Nucleus accumbens (tissue), 56 donors: ENCODE measurements at regions not wholly inside any gene's neighbourhood (a gene's known extent, or its start where the extent isn't known, plus 50 kb on each side); places are given as distances from the start of the nearest gene placed in this dataset.
A peak's percentile ranks its signal among the peaks of the same experiment; 100 is the strongest.

Experiments
- DNase-seq, 56 donors: peaks; one replicate each; lab custom pipeline; 2025; lab: John Stamatoyannopoulos, UW

DNA sequence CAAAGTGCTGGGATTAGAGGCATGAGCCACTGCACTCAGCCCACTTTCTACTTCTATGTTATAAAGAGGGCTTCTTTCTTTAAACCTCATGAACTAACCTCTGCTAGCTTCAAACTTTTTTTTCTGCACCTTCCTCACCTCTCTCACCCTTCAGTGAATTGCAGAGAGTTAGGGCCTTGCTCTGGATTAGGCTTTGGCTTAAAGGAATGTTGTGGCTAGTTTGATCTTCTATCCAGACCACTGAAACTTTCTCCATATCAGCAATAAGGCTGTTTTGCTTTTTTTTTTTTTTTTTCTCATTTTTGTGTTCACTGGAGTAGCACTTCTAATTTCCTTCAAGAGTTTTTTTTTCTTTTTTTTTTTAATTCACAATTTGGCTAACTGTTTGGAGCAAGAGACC, 216.4 kb upstream of the MAP3K1 start:
- no peak for DNase-seq

GRCh38 chr5:56596155-56596554, 219.2 kb upstream of the MAP3K1 start:
- DNase-seq = no peak

DNA sequence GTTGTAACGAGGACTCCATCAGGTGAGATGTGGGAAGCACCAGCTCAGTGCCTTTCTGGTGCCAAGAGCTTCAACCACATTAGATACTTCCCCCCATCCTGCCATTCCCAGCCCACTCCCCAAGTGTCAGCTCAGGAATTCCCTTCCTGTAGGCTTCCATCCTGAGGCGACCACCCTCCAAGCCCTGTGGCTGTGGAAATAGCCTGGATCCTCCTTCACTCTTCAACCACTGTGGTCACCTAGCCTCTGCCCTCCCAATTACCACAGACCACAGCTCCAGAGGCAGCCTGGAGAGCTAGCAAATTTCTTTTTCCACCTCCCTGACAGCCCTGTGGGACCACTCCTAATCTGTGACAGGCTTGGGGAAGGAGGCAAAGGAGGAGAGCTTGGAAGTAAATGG, 219.8 kb upstream of the MAP3K1 start:
- DNase-seq = no peak

GRCh38 chr5:56594792-56595191, 220.6 kb upstream of the MAP3K1 start:
- no peak for DNase-seq

DNA sequence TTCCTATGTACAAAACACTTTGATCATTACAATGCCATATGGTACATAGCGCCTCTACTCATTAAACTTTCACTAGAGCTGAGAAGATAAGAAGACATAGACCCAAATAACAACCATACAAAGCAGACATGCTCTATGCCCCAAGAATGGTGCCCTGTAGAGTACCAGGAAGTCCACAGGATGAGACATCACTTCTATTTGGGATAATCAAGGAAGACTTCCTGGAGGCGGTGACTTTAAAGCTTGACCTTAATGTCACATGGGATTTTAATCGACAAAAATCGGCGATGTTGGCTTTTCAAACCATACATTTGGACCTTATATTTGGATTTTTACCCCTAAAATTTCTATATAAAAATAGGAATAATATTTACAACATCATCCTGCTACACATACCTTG, 224.3 kb upstream of the MAP3K1 start:
- no peak for DNase-seq

DNA sequence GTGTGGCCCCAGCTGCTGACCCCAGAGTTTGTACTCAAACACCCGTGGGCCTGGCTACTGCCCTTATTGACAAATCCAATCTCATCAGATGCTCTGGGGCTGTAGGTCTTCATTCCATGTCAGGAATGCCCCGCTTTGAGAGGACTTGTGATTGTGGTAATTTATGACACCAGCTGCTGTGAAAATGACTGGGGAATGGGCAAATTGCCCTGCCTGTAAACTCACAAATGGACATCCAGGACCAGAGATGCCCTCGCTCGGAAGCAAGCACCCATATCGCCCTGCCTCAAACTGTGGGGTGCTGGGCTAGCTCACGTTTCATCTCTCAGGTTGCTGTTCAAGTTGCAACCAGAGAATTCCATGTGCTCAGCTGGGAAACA, 225.9 kb upstream of the MAP3K1 start:
- DNase-seq = no peak

GRCh38 chr5:56588636-56589480, 226.5 kb upstream of the MAP3K1 start:
- DNase-seq = no peak

DNA sequence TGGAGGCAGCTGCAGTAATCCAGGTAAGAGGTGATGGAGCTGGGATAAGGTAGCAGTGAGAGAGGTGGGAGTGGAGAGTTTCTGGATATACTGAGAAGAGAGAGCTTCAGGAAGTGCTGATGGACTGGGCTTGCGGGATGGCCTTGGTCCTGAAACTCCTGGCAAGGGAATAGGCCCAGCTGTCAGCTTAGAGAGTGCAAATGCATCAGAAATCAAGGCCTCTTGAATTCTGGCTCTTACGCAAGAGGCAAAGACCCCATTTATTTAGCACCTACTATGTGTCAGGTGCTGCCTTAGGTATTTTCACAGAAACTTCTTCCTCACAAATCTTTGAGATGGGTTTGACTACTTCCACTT, 227.2 kb upstream of the MAP3K1 start:
- DNase-seq = no peak

- DNase-seq = no peak
These were observed 227.8 kb upstream of the MAP3K1 start for GRCh38 chr5:56587381-56588130.

GRCh38 chr5:56585999-56586691, 229.2 kb upstream of the MAP3K1 start:
- DNase-seq = peak in 1 of 56 donors; percentile 22

DNA sequence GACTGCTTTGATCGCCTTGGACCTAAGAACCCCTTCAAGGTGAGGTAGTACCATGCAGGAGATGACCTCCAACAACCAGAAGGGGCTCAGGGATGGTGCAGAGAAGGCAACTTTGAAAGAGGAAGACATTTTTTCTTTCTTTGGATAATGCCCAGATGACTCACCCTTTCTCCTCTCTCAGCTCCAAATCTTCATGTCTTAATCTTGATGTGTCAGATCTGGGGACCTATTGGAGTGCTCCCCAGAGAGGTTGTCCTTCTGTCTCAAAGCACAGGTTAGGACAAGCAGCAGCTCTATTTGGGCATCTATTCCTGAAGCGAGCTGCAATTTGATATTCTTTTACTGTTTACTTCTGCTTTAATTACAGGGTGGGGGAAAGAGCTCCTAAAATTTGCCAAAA, 229.9 kb upstream of the MAP3K1 start:
- DNase-seq = no peak

- no peak for DNase-seq
These were observed 233.9 kb upstream of the MAP3K1 start for GRCh38 chr5:56581426-56581825.

DNA sequence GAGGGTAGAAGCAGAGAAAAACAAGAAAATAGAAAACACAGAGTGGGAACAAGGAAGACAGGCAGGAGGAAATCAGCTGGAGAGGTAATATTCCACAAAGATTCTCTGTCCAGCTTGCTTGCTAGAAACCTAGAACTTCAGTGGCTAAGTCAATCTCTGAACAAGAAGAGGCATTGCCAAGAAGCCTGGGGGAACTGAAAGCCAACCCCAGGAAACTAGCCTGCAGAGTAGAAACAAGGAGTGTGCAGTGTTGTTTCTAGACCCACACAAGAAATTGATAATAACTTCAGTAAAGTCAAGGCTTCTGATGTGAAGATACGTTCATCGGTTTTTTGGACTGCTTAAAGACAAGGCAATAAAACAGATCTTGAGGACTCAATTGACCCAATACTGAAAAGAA, 234.5 kb upstream of the MAP3K1 start:
- DNase-seq = no peak

GRCh38 chr5:56575821-56576220, 239.5 kb upstream of the MAP3K1 start:
- no peak for DNase-seq

DNA sequence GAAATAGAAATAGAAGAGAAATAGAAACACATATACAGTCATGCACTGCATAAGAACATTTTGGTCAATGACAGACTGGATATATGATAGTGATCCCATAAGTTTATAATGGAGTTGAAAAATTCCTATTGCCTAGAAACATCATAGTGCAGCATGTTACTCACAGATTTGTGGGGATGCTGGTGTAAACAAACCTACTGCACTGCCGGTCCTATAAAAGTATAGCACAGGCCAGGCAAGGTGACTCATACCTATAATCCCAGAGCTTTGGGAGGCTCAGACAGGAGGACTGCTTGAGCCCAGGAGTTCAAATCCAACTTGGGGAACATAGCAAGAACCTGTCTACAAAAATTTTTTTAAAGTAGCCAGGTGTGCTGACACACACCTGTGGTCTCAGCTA, 240.6 kb upstream of the MAP3K1 start:
- no peak for DNase-seq

DNA sequence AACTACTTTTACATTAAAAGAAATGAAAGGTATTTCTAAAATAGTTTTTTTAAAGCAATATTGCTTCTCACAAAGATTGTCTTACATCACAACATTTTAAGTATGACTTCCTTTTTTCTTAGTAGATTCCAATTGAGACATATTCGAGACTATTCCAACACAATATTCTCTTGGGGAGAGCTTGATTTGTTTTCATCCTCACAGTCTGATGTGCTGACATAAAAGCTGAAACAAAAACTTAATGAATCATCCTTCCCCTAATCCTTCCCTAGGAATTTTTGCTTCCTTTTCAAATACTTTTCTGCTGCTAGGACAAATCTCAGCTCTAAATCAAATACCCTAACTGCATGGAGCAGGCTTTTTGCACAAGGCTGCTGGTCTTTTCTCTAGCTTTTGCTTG, 245.8 kb upstream of the MAP3K1 start:
- no peak for DNase-seq

GRCh38 chr5:56569076-56569475, 246.3 kb upstream of the MAP3K1 start:
- no peak for DNase-seq

DNA sequence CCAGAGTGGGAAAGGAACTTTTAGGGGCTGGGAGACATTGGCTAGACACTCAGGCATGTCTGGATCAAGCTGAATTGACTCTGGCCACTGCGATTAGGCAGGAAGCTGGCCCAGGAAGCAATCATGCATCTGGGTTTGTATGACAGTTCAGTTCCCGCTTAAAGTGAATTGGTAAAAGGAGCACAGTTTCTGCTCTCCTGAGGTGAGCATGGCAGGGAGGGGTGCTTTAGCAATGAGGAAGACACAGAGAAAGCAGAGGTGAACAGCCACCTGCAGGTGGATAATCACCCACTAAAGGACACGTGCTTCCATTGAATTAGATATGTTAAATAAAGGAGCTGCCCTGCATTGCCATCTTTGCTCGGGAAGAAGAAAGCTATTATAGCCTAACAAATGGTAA, 248.1 kb upstream of the MAP3K1 start:
- no peak for DNase-seq

DNA sequence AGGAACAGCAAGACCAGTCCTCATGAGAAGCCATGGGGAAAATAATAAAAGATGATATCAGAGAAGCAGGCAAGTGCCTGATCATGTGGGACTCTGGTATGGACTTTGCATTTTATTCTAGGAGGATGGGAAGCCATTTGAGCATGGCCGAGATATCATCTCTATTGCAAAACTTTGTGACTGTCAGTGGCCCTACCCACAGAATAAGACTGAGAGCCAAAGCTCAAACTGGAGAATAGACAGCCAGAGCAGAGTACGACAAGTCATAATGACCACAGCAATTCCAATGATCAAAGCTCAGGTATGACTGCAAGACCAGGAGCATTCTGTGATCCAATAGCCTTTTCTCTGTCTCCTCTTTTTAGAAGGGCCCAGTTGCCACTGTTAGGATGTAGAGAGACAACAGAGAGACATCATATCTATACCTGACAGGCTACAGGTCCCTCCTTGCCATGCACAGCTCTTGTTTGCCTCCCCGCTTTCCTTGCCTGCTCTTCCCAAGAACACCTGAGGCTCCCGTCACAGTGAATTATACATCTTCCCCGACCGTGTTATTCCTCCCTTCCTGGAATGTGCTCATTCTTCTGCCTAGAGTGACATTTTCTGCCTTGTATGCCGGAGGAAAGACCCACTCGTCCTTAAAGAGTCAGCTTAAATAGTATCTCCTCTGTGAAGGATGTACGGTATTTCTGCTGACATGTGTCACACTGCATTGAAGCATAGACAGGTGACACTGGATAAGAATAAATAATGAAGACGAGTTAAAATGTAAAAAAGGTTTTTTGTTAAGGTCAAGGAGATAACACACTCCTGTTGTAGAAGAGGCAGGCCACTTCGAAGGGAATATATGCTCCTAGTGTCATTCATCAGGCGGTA, 248.7 kb upstream of the MAP3K1 start:
- DNase-seq = no peak

- no peak for DNase-seq
These were observed 249.7 kb upstream of the MAP3K1 start for GRCh38 chr5:56565644-56566043.

GRCh38 chr5:56565283-56565615, 250.1 kb upstream of the MAP3K1 start:
- no peak for DNase-seq
